Stimulated activated CD4-positive, alpha-beta T cell treated with anti-CD3 and anti-CD28 coated beads, Interleukin-15, amount 100 ng/mL, for 1 hour (primary cell): ENCODE measurements at regions not wholly inside any gene's neighbourhood (a gene's known extent, or its start where the extent isn't known, plus 50 kb on each side); places are given as distances from the start of the nearest gene placed in this dataset.
"Not testable (repeated sequence)": the region's sequence is repeated elsewhere in the genome, so short reads cannot be mapped to it uniquely, and the experiment has no call there.

Experiments used
- DNase-seq, 2 donors: peaks; one replicate each; pipeline ENCODE4 v3.0.0-alpha.2; 2020; ENCODE audit warnings: low read depth in 1 of 2, low spot score in 1 of 2

DNA sequence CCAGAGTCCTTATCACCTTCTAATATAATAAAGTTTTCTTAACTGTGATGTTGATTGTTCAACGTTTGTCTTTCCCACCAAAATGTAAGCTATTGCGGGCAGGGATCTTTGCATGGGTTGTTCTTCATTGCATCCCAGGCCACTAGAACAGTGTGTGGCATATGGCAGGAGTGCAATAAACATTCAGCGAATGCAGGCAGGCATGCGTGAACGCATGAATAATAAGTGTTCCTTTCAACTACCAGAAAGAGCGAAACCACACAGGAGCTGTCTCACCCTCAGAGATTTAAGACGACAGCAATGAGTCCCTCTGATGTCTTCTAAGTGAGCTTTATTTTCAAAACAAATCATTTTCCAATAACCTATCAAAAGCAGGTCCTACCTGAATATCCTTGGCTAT lies 2693.1 kb upstream of the TPTE start:
- DNase-seq, result not testable (repeated sequence)

DNA sequence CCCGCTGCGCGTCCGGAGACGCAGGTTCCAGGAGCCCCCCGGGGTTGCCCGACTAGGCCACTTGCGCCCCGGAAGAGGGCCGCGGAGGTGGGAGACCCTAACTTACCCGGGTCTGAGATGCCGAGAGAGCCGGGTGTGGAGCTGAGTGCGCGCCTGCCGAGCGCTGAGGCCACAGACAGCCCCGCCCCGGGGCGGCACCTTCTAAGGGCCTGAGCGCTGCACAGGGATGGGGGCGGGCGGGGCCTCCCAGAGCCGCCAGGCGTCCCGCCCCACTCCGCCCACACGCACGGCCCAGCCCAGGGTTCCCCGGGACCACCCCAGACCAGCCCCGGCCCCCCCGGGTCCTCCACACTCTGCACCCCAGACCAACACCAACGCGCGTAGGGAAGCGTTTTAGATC lies 2692.0 kb upstream of the TPTE start:
- not testable (repeated sequence) for DNase-seq

DNA sequence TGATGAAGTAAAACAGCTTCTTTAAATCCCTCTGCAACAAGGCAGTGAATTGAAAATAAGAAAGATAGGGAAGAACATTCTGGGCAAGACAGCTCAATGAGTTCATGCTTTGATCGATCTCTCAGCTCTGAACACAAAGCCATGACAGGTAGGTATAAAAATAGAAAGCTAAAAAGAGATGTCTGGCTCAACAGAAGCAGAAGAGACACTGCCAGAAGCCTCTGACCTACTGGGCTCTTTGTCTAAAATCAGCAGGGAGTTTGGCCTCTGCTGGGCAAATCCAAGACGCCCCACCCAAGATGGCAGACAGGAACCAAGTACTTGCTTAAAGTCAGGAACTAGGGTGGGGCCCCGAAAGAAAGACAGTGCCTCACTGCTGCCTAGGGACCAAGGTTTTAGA lies 2684.1 kb upstream of the TPTE start:
- DNase-seq, result not testable (repeated sequence)

DNA sequence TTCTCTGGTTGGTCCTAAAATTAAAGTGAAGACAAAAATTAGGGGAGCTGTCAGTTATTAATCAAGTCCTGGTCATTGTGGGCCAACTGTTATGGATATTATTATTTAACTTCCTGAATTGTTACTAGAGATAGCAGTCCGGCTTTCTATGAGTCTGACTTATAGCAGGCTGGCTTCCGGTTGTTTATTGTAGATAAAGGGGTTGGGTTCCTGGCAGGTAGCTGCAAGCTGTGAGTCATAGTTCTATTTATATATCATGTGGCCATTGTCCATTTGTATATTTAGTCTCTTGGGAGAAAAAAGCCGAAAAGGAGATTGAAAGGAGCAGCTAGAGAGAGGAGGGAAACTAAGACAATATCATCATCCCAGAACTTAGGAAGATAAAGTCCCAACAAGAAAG lies 2668.0 kb upstream of the TPTE start:
- DNase-seq, result not testable (repeated sequence)

DNA sequence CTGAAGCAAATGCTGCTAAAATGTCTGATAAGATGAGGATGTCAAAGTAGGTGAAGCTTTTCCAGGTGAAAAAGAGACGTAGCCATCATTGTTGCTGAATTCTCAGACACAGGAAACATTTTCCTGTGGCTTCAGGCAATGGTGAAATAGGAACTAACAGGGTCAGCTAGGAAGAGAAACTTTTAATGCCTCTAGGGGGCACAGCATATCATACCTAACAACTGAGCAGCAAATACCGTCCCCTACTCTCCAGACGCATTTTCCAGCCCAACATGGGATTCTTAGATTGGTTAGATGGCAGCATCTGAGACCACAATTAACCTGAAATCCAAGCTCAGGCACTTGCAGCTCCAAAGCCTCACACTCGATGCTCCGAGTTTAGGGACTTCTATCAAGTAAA lies 2667.5 kb upstream of the TPTE start:
- not testable (repeated sequence) for DNase-seq
